NCI-H460 (cell line): ENCODE measurements at regions not wholly inside any gene's neighbourhood (a gene's known extent, or its start where the extent isn't known, plus 50 kb on each side); places are given as distances from the start of the nearest gene placed in this dataset.

Experiments used
- DNase-seq: peaks from one replicate; pipeline ENCODE4 v3.0.0-alpha.2; 2016; ENCODE audit warnings: low read depth; ENCODE audit errors: extremely low read depth

DNA sequence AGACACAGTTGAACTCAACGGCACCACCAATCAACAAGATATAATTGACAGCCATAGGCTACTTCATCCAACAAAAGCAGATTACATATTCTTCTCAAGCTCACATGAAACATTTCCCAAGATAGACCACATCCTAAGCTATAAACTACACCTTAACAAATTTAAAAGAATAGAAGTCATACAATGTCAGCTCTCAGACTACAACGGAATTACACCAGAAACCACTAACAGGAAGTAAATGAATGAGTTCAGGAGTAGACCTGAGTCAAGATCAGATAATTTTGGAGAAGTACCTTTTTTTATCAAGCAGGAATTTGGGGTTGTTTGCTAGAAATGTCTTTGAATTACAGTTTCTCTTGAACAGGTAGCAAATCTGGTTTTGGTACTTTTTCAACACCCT is 237.8 kb downstream of the TBX18 start:
- DNase-seq: no peak

- no peak for DNase-seq
Observed at GRCh38 chr6:84525907-84526306, 238.5 kb downstream of the TBX18 start.

- no peak for DNase-seq
Observed at GRCh38 chr6:84524636-84525035, 239.8 kb downstream of the TBX18 start.

- DNase-seq: no peak
Observed at GRCh38 chr6:84522135-84522549, 242.3 kb downstream of the TBX18 start.

DNA sequence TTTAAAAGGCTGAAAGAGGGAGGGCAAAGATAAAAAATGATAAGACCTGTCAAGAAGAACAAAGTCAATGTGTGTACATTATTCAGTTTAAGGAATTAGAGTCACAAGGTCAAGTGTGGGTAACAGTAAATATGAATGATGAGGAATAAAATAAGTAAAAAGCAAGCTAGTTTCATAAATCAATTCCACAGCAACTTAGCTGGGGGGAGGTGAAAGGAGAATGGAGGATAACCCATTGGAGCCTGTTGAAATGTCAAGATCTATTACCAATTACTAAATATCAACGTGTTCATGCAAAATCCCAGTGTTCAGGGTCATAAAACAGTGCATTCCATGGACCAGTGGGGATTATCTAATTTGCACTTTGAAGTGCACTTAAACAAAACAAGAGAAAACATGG is 242.9 kb downstream of the TBX18 start:
- no peak for DNase-seq

GRCh38 chr6:84517741-84518530 is 246.5 kb downstream of the TBX18 start:
- DNase-seq: no peak

DNA sequence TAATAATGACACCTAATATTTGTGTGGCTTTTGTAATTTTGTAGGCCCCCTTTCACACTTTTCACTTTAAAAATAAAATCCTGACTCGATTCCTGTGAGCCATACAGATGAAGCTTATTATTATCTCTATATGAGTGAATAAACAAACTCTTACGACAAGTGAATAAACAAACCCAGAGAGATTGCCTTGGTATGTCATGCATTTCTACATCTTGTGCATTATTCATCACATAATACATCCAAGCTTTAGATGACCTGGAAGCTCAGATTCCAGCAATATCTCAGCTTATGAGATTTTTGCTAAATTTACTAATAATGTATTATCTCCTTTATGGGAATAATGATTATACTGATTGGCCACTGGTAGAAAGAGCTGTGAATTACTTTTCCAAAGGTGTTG is 248.2 kb downstream of the TBX18 start:
- no peak for DNase-seq

DNA sequence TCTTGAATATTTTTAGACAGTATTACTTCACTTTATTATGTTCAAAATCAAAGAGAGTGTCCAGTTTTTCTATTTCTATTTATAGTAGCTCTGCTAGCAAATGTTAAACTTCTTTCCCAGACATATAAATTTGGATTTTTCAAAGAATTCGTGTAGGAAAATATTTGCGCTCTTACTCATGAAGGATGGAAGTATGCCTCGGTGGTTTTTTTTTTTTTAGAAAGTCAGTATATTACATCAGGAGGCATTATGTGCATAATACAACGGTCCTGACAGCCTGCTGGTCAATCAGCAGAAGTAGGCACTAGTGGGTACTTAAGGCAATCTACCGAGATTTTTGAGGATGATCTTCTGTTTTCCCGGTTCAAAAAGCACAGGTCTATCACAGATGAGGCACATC is 249.3 kb downstream of the TBX18 start:
- DNase-seq: no peak

GRCh38 chr6:84514089-84514971 is 250.1 kb downstream of the TBX18 start:
- no peak for DNase-seq

DNA sequence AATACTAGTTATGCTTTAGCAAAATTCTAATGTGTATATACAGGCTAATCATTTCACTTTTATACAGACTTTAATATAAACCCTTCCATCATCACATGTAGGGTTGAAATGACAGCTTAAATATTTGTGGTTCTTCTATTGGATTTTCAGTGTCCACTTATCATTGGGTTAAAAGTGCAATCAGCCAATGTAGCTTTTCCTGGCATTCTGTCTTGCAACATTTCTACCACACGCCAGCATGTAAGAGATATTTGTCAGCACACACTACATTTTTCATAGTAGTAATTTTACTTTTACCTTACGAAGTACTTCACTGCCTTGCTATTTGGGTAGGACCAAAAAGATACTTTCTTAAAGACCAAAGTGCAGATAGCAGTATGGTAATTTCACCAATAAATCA is 252.0 kb downstream of the TBX18 start:
- no peak for DNase-seq

DNA sequence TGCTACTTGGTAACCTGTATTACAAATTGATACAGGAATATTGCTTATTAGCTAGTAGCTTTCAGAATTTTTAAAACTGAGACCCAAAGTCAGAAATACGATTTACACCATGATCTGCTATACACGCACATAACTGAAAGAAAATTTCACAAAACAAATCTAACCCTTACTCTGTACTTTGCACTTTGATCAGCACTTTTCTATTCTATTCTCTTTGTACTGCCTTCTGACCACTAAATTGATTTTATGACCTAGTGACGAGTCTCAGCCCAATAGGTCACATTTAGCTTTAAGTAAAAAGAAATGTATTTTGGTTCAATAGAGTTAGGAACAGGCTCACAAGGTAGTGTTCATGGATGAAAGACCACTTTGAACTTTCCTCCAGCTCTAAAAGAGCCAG is 252.5 kb downstream of the TBX18 start:
- no peak for DNase-seq

- no peak for DNase-seq
Observed at GRCh38 chr6:84508981-84509380, 255.4 kb downstream of the TBX18 start.

- no peak for DNase-seq
Observed at GRCh38 chr6:84508334-84508733, 256.1 kb downstream of the TBX18 start.

GRCh38 chr6:84504025-84504424 is 260.4 kb downstream of the TBX18 start:
- no peak for DNase-seq

- DNase-seq: no peak
Observed at GRCh38 chr6:84501315-84501714, 263.1 kb downstream of the TBX18 start.

- no peak for DNase-seq
Observed at GRCh38 chr6:84500726-84501125, 263.7 kb downstream of the TBX18 start.

DNA sequence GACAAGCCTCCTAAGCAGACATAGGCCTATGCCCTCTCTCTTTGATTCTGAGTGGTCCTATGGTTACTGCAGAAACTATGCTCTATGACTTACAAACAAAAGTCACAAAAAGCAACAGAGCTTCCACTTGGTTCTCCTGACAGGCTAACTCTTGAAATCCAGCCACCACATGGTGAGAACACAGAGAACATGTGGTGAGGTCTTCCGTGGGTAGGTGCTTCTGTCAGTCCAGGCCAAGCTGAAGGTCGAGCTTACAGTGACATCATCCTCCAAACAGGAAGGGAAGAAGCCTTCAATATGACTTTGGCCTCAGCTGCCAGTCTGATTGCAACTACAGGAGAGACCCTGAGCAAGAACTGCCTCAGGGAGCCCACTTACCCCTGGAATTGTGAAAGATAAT is 265.5 kb downstream of the TBX18 start:
- DNase-seq: no peak

DNA sequence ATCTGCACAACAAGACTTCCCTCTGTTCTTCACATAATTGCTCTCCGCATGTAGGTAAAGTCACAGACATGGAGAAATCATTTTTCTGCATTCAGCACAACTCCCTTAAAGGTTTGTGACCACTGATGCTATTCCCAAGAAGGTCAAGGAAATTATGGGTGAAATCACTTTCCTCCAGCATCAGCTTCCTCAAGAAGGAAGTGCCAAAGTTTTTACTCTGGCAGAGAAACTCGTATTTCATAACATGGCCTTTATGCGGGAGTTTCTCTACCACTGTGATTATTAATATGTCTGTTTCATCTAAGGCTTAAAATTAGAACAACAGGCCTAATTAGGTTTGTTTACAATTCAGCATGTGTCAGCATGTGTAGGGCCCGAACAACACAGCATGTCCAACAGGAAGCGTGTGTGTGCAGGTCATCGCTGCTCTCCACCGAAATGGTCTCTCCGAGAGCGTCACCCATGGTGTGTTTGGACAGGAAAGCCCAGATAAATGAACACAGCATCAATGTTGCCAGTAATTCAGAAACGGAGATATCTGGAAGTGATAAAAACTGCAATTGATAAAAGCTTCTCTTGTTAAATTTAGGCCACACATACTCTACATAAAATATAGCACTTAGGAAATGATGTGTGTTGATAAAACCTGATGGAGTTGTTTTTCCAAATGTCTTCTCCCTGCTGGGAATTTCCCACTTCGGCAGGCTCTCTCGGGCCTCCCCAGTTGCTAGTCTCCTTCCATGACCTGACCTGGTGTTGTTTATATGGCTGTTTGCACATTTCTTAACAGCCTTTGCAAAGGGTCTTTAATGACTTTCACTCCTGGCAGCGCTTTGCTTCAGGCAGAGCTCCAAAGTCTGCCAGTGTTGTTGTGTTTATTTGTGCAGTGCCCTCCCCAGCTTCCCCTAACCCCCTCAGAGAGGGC is 265.1 kb upstream of the CEP162 start:
- no peak for DNase-seq

DNA sequence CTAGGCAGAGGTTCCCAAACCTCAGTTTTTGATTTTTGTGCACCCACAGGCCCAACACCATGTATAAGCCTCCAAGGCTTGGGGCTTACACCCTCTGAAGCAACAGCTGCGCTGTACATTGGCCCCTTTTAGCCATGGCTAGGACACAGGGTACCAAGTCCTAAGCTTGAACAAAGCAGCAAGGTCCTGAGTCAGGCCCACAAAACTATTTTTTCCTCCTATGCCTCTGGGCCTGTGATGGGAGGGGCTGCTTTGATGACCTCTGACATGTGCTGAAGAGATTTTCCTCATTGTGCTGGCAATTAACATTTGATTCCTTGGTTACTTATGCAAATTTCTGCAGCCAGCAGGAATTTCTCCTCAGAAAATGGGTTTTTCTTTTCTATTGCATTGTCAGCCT is 262.2 kb upstream of the CEP162 start:
- no peak for DNase-seq

DNA sequence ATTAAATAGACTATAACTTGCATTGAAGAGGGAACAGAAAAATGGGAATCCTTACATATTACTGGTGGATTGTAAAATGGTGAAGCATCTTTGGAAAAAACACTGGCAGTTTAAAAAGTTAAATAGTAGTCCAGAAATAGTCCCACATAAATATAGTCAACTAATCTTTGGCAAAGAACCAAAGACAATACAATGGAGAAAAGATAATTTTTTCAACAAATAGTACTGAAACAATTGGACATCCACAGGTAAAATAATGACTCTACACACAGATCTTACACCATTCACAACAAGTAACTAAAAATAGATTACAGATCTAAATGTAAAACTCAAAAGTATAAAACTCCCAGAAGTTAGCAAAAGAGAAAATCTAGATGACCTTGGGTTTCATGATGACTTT is 259.1 kb upstream of the CEP162 start:
- DNase-seq: no peak

GRCh38 chr6:84469144-84469543 is 241.7 kb upstream of the CEP162 start:
- DNase-seq: no peak
